NCI-H748 (cell line): ENCODE measurements at regions not wholly inside any gene's neighbourhood (a gene's known extent, or its start where the extent isn't known, plus 50 kb on each side); places are given as distances from the start of the nearest gene placed in this dataset.

Experiments
- DNase-seq: peaks from one replicate; lab custom pipeline; 2025; ENCODE audit not compliant: unreplicated experiment; lab: John Stamatoyannopoulos, UW

- DNase-seq = no peak
Measured at GRCh38 chr15:95274101-95274500, 1042.7 kb downstream of the MCTP2 start.

- DNase-seq = no peak
Measured at GRCh38 chr15:95277266-95277665, 1045.9 kb downstream of the MCTP2 start.

GRCh38 chr15:95278532-95279245 is 1047.3 kb downstream of the MCTP2 start:
- no peak for DNase-seq

- DNase-seq = no peak
Measured at GRCh38 chr15:95279277-95280019, 1048.1 kb downstream of the MCTP2 start.

- DNase-seq = no peak
Measured at GRCh38 chr15:95280711-95281110, 1049.3 kb downstream of the MCTP2 start.

- DNase-seq = no peak
Measured at GRCh38 chr15:95281470-95281869, 1049.0 kb upstream of the NR2F2 start.

GRCh38 chr15:95284492-95284891 is 1046.0 kb upstream of the NR2F2 start:
- DNase-seq = no peak

- no peak for DNase-seq
Measured at GRCh38 chr15:95284933-95285421, 1045.5 kb upstream of the NR2F2 start.

GRCh38 chr15:95286352-95286880 is 1044.1 kb upstream of the NR2F2 start:
- no peak for DNase-seq

GRCh38 chr15:95287720-95288103 is 1042.8 kb upstream of the NR2F2 start:
- no peak for DNase-seq

GRCh38 chr15:95288626-95289025 is 1041.9 kb upstream of the NR2F2 start:
- DNase-seq = no peak

GRCh38 chr15:95290176-95290974 is 1040.1 kb upstream of the NR2F2 start:
- DNase-seq = no peak

GRCh38 chr15:95291898-95292472 is 1038.5 kb upstream of the NR2F2 start:
- peak; percentile 29 for DNase-seq

- no peak for DNase-seq
Measured at GRCh38 chr15:95292785-95293450, 1037.6 kb upstream of the NR2F2 start.

GRCh38 chr15:95293456-95294031 is 1037.0 kb upstream of the NR2F2 start:
- no peak for DNase-seq

GRCh38 chr15:95295363-95295762 is 1035.1 kb upstream of the NR2F2 start:
- no peak for DNase-seq

- DNase-seq = no peak
Measured at GRCh38 chr15:95295896-95296625, 1034.4 kb upstream of the NR2F2 start.

GRCh38 chr15:95296643-95297042 is 1033.9 kb upstream of the NR2F2 start:
- no peak for DNase-seq

- no peak for DNase-seq
Measured at GRCh38 chr15:95298729-95299128, 1031.8 kb upstream of the NR2F2 start.
